NT2/D1 (cell line): ENCODE measurements at regions not wholly inside any gene's neighbourhood (a gene's known extent, or its start where the extent isn't known, plus 50 kb on each side); places are given as distances from the start of the nearest gene placed in this dataset.

Experiments
- SUZ12 ChIP-seq: IDR thresholded peaks from 2 replicates; pipeline ENCODE4 v1.6.1; 2011; ENCODE audit not compliant: insufficient read length, insufficient read depth; ENCODE audit errors: extremely low read depth
- YY1 ChIP-seq: IDR thresholded peaks from 2 replicates; pipeline ENCODE4 v1.6.1; 2011; ENCODE audit not compliant: insufficient read length, insufficient read depth
- ZNF274 ChIP-seq: IDR thresholded peaks from 2 replicates; pipeline ENCODE4 v1.6.1; 2011; ENCODE audit warnings: mild to moderate bottlenecking, low read depth, low read length

DNA sequence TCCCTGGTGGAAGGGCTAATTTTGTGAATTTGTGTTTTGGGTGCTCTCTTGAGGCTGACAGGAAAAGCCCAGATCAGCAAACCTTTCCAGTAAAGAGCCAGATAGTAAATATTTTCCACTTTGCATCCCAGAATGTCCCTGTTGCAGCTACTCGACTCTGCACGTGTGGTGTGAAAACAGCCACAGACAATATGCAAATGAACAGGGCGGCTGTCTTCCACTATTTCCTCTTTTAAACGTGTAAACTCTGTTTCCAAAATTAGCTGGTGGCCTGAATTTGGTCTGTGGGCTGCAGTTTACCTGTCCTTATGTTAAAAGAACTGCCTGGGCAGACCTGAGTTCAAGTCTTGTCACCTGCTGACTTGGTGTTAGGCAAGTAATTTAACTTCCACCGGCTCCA lies 202.7 kb downstream of the EDEM1 start:
- TF ChIP-seq ZNF274, result no peak
- no peak for TF ChIP-seq SUZ12
- no peak for TF ChIP-seq YY1
